GM12891 (cell line): ENCODE measurements at regions not wholly inside any gene's neighbourhood (a gene's known extent, or its start where the extent isn't known, plus 50 kb on each side); places are given as distances from the start of the nearest gene placed in this dataset.

Source experiments
- DNase-seq: peaks from one replicate; pipeline ENCODE4 v3.0.0; 2011; ENCODE audit warnings: low spot score; ENCODE audit not compliant: insufficient read length
- FAIRE-seq: peaks from 2 replicates; lab custom pipeline; 2011; peaks lifted over from hg19 to GRCh38; lab: Jason Lieb, UNC
- PAX5 ChIP-seq: IDR thresholded peaks from 2 replicates; pipeline ENCODE4 v1.6.1; 2011; ENCODE audit warnings: low read length, moderate library complexity, mild to moderate bottlenecking; ENCODE audit not compliant: insufficient read depth, severe bottlenecking
- POLR2A ChIP-seq: IDR thresholded peaks from 2 replicates; pipeline ENCODE4 v1.6.1; 2011; ENCODE audit warnings: low read depth, low read length, control low read depth
- POLR2AphosphoS5 ChIP-seq: IDR thresholded peaks from 2 replicates; pipeline ENCODE4 v1.6.1; 2011; ENCODE audit warnings: low read depth, low read length, control low read depth
- POU2F2 ChIP-seq: IDR thresholded peaks from 2 replicates; pipeline ENCODE4 v1.6.1; 2011; ENCODE audit warnings: low read depth, mild to moderate bottlenecking, control low read depth, low read length, moderate library complexity
- SPI1 ChIP-seq: IDR thresholded peaks from 2 replicates; pipeline ENCODE4 v1.6.1; 2011; ENCODE audit warnings: low read depth, low read length, control low read depth
- TAF1 ChIP-seq: IDR thresholded peaks from 2 replicates; pipeline ENCODE4 v1.6.1; 2011; ENCODE audit warnings: low read depth, low read length, control low read depth

- no peak for FAIRE-seq
- no peak for DNase-seq
- no peak for TF ChIP-seq TAF1
- no peak for TF ChIP-seq POU2F2
- no peak for TF ChIP-seq POLR2A
- TF ChIP-seq POLR2AphosphoS5 = no peak
- TF ChIP-seq SPI1 = no peak
- no peak for TF ChIP-seq PAX5
Measured at GRCh38 chr21:35378881-35379280, 329.8 kb upstream of the RUNX1 start.

DNA sequence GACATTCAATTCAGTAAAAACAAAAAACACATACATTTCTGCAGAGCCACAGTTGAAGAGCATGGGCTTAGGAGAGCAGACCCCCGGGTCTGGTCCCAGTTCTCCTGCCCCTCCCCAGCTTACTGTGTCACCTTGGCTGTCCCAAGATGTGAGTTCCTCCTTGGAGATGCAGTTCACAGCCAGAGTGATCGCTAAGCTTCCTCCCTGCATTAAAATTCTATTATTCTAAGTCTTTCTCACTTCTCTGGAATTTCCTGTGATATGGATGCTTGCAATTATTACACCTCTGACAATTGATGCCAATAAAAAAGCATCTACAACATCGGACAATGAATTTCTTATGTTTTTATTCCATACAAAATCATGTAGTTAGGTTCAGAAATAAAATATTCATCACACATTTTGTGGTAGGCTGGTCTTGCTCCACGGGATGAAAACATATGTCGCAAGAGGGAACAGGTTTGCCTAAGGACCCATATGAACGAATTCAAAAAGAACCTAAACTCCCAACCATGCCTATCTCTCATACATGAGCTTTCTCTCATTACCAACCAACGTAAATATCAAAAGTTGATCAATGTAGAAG is 328.5 kb upstream of the RUNX1 start:
- FAIRE-seq = no peak
- DNase-seq = no peak
- no peak for TF ChIP-seq PAX5
- TF ChIP-seq POLR2AphosphoS5 = no peak
- TF ChIP-seq SPI1 = no peak
- TF ChIP-seq POU2F2 = no peak
- no peak for TF ChIP-seq POLR2A
- TF ChIP-seq TAF1 = no peak

DNA sequence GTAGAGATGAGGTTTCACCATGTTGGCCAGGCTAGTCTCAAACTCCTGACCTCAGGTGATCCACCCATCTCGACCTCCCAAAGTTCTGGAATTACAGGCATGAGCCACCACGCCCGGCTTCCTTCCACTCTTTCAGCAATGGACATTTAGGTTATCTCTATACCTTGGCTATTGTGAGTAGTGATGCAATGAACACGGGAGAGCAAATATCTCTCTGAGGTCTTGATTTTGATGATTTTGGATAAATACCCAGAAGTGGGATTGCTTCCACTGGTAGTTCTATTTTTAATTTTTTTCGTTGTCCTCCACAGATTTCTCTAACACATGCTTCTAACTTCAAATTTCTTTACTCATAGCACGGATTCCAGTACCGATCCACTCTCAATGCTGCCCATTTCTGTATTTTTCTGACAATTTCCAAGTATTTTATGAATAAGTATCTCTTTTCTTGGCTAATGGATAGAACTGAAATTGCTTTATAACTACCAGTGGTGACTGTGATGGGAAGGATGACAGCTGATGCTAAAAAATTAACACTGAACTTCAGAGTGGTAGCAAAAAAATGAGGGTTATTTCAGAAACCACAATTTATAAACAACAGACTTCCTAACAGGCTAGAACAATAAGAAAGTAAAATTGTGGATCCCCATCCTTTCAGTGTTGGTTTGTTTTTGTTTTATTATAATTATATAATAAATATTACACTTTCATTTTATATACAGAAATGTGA is 327.5 kb upstream of the RUNX1 start:
- FAIRE-seq (no peak), DNase-seq (no peak)
- no peak for TF ChIP-seq POU2F2
- TF ChIP-seq PAX5 = no peak

- no peak for DNase-seq
- FAIRE-seq = no peak
- TF ChIP-seq TAF1 = no peak
- TF ChIP-seq POU2F2 = no peak
- no peak for TF ChIP-seq POLR2A
- no peak for TF ChIP-seq POLR2AphosphoS5
- no peak for TF ChIP-seq PAX5
- TF ChIP-seq SPI1 = no peak
Measured at GRCh38 chr21:35375115-35375514, 326.0 kb upstream of the RUNX1 start.

DNA sequence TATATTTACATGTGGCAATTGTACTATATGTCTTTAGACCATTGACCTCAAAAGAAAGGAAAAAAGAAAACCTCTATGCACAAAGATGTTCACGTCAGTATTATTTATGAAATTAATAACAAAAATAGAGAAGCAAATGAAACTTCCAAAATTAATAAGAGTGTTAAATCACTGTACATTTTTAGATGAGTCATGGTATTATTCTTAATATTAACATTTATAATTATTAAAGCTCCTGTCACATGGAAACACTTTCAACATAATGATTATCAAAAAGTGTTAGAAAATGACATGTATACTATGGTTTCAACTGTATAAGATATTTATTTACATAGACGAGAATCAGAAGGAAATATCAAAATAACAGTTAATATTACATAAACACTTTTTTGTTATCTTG is 324.9 kb upstream of the RUNX1 start:
- DNase-seq (no peak), FAIRE-seq (no peak)
- no peak for TF ChIP-seq PAX5
- no peak for TF ChIP-seq TAF1
- no peak for TF ChIP-seq POLR2A
- TF ChIP-seq POLR2AphosphoS5 = no peak
- TF ChIP-seq SPI1 = no peak
- no peak for TF ChIP-seq POU2F2

DNA sequence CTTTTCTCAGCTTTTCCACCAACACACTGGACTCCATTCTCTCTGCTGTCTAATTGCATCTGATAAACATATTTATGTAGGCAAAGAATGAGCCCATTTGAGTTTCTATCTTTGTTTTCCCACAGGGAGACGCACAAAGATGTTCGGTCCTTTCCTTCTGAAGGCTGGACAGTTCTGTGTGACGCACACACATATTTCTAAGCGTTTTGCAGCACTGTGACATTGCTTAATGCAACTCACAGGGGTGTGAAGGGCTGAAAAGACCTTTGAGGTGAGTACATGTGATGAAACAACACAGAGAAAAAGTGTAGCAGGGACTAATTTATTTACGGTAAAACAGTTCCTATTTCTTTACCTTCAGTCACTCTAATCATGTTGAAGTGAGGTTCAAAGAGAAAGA is 323.1 kb upstream of the RUNX1 start:
- TF ChIP-seq POLR2AphosphoS5 = no peak
- TF ChIP-seq POU2F2 = no peak
- TF ChIP-seq PAX5 = no peak
- TF ChIP-seq POLR2A = no peak
- TF ChIP-seq TAF1 = no peak
- DNase-seq (no peak), FAIRE-seq (no peak)

DNA sequence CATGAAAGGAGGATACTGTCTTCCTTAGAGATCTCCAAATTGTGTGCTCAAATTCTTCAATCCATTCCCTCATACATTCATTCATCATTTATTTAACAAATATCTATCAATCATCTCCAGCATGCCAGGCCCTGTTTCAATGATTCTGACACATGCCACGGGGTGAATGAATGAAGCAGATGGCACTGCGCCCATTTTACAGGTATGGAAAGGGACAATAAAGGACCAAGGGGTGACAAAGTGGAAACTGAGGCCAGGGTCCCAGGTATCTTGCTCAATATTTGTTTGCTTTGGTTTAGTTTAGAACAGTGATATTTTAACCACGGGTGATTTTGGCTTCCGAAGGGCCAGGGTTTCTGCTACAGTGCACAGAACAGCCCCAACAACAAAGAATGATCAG is 321.6 kb upstream of the RUNX1 start:
- TF ChIP-seq POLR2AphosphoS5 (no peak), TAF1 (no peak), PAX5 (no peak), SPI1 (no peak), POLR2A (no peak), POU2F2 (no peak)
- FAIRE-seq (no peak), DNase-seq (no peak)

DNA sequence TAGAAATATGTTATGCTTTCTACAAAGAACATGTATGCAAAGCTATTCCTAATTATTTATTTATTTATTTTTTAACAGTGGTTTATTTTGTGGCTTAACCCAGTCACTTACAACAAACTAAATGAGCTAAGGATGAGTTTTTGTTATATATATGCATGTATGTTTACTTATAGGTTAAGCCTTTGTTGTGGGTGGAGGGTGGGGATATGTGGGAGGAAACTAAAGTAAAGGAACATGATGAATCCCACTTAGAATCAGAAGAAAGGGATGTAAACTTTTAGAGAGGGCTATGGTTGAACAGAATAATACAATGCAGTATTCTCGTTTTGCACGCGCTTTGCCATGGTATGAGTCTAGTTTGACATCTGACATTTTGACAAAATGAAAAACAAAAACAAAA is 321.0 kb upstream of the RUNX1 start:
- TF ChIP-seq POLR2AphosphoS5 (no peak), POLR2A (no peak), PAX5 (no peak), POU2F2 (no peak), SPI1 (no peak), TAF1 (no peak)
- FAIRE-seq (no peak), DNase-seq (no peak)

DNA sequence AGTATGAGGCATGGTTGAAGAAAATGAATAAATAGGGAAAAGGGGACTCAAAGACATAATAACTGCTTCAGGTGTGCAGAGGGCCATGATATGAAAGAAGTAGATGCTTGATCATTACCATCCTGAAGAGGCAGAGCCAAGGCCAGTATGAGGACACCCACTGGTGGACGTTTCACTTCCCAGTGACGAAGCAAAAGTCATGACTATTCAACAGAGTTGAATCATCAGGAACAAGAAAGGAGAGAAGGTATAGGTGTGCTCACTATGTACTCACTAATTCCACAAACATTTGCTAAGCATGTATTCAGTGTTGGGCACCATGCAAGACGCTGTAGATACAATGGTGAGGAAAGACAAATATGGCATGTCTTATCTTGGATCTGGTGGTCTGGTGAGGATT is 319.2 kb upstream of the RUNX1 start:
- FAIRE-seq (no peak), DNase-seq (no peak)
- no peak for TF ChIP-seq PAX5
- no peak for TF ChIP-seq TAF1
- TF ChIP-seq SPI1 = no peak
- no peak for TF ChIP-seq POLR2A
- no peak for TF ChIP-seq POLR2AphosphoS5

GRCh38 chr21:35367553-35367952 is 318.5 kb upstream of the RUNX1 start:
- DNase-seq (no peak), FAIRE-seq (no peak)
- TF ChIP-seq PAX5 (no peak), POU2F2 (no peak)
